ENCODE measurements at regions not wholly inside any gene's neighbourhood (a gene's known extent, or its start where the extent isn't known, plus 50 kb on each side); places are given as distances from the start of the nearest gene placed in this dataset.

DNA sequence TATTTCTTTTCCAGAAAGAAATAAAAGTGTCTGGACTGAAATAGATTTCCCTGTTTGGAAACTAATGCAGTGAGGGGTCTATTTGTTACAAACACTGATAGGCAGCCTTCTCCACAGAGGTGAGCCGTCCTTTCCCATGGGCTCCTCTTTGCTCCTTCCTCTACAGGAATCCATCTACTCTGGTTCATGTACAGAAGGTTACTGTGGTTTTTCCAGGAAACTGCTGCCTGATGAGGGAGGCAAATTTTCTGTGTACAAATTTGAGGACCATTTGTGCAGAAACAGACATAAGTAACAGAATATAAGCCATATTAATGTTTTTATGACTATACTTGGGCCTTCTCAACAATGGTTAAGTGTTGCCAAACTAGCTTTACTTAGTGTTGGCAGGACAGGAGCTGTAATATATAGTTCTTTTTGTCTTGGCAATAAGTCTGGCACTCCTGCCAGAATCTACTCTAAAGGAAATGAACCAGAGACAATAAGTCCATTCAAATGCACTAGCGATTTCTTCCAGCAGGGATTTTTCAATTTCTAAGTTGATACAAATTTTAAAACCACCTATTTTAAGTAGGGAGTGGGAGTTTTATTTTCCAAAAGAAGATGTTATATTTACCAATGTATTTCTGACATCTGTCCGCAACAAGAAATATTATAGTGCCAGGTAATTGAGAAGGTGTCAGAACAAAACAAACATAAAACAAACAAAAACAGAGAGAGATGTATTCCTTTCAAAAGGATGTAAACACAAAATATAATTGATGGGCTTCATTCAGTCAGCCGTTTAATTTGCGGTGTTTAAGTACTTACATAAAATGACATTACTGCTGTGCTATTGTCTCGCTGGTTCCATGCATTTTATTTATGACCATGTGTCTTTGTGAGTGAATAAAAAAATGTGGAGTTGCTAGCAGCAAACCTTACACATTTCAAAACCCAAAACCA, 91.0 kb upstream of the NFE2L3 start:
- DNase-seq (ENCODE audit: low read depth) = no peak
- FAIRE-seq = no peak
- no peak overlapping the region for H3K4me3 Mint-ChIP-seq (ENCODE audit: unreplicated experiment)
- H3K9ac ChIP-seq (ENCODE audit: low read length) = no peak overlapping the region
- H3K4me1 ChIP-seq (ENCODE audit: insufficient read depth, low read length) = no peaks in the 10 kb centered on the region
- no peaks in the 10 kb centered on the region for H3K27me3 ChIP-seq (ENCODE audit: insufficient read depth, low read length)
- no peaks in the 10 kb centered on the region for H3K36me3 Mint-ChIP-seq (ENCODE audit: low read depth, unreplicated experiment)
- no peak overlapping the region for H3K4me3 ChIP-seq (ENCODE audit: insufficient read depth, low read depth, low read length)
- no peak overlapping the region for H3K27ac Mint-ChIP-seq (ENCODE audit: unreplicated experiment)
- TF ChIP-seq, protein P1, sequence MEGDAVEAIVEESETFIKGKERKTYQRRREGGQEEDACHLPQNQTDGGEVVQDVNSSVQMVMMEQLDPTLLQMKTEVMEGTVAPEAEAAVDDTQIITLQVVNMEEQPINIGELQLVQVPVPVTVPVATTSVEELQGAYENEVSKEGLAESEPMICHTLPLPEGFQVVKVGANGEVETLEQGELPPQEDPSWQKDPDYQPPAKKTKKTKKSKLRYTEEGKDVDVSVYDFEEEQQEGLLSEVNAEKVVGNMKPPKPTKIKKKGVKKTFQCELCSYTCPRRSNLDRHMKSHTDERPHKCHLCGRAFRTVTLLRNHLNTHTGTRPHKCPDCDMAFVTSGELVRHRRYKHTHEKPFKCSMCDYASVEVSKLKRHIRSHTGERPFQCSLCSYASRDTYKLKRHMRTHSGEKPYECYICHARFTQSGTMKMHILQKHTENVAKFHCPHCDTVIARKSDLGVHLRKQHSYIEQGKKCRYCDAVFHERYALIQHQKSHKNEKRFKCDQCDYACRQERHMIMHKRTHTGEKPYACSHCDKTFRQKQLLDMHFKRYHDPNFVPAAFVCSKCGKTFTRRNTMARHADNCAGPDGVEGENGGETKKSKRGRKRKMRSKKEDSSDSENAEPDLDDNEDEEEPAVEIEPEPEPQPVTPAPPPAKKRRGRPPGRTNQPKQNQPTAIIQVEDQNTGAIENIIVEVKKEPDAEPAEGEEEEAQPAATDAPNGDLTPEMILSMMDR (IDR thresholded peaks at IDR 0.05; ENCODE audit: insufficient read depth, low read depth, low read length) = no peak
- no peak for TF ChIP-seq EZH2 (IDR thresholded peaks at IDR 0.05; ENCODE audit: insufficient read depth, low read length)
- H2AFZ ChIP-seq (ENCODE audit: low read depth, low read length) = no peak overlapping the region
- peaks cover 9% of the 10 kb centered on the region for H3K27me3 Mint-ChIP-seq (ENCODE audit: low read depth, unreplicated experiment)
- no peaks in the 10 kb centered on the region for H3K79me2 ChIP-seq (ENCODE audit: insufficient read depth, low read length)
- no peaks in the 10 kb centered on the region for H3K4me1 Mint-ChIP-seq (ENCODE audit: low read depth, unreplicated experiment)
- H3K4me2 ChIP-seq (ENCODE audit: low read length) = no peak overlapping the region
- no peak overlapping the region for H3K27ac ChIP-seq (ENCODE audit: low read depth, low read length)
- no peaks in the 10 kb centered on the region for H4K20me1 ChIP-seq (ENCODE audit: insufficient read depth, low read length)
- no peaks in the 10 kb centered on the region for H3K36me3 ChIP-seq (ENCODE audit: insufficient read depth, low read length)
- no peaks in the 10 kb centered on the region for H3K9me3 Mint-ChIP-seq (ENCODE audit: unreplicated experiment)
- H3K9me3 ChIP-seq (ENCODE audit: insufficient read depth, low read depth, low read length) = no peaks in the 10 kb centered on the region

DNA sequence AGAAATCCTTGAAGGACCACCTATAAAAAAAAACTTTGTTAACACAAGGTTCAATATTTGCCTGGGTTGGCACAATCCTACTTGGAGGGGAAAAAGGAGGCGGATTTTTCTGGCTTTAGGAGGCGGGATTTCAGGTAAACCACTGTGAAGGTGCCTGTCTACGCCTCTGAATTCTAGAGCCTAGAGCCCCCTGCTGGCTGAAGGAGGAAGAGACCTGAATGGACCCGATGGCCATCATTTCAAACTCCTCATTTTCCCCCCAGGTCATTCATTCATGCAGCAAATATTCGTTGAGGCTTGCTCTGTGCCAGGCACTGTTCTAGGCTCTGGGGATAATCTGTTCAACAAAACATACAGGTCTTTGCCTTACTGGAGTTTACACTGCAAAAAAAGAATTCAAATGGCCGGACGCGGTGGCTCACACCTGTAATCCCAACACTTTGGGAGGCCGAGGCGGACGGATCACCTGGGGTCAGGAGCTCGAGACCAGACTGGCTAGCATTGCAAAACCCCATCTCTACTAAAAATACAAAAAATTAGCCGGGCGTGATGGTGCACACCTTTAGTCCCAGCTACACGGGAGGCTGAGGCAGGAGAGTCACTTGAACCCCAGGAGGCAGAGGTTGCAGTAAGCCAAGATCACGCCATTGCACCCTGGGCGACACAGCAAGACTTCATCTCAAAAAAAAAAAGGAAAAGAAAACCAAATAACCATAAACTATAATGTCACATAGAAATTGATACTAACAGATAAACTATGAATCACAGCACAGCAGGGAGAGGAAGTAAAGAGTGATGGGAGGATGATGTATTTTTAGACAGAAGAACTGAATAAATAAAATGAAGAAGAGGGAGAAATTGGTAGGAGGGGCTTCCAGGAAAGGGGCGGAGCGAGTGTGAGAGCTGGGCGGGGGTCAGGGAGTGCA, 90.1 kb upstream of the NFE2L3 start:
- no peaks in the 10 kb centered on the region for H3K9me3 ChIP-seq (ENCODE audit: insufficient read depth, low read depth, low read length)
- no peak overlapping the region for H3K9ac ChIP-seq (ENCODE audit: low read length)
- no peak overlapping the region for H3K4me2 ChIP-seq (ENCODE audit: low read length)
- H3K27me3 Mint-ChIP-seq (ENCODE audit: low read depth, unreplicated experiment) = peaks cover 14% of the 10 kb centered on the region
- H3K27ac Mint-ChIP-seq (ENCODE audit: unreplicated experiment) = no peak overlapping the region
- H2AFZ ChIP-seq (ENCODE audit: low read depth, low read length) = no peak overlapping the region
- no peak for FAIRE-seq
- no peaks in the 10 kb centered on the region for H3K36me3 Mint-ChIP-seq (ENCODE audit: low read depth, unreplicated experiment)
- H3K36me3 ChIP-seq (ENCODE audit: insufficient read depth, low read length) = no peaks in the 10 kb centered on the region
- H3K4me1 Mint-ChIP-seq (ENCODE audit: low read depth, unreplicated experiment) = no peaks in the 10 kb centered on the region
- DNase-seq (ENCODE audit: low read depth) = no peak
- no peaks in the 10 kb centered on the region for H3K9me3 Mint-ChIP-seq (ENCODE audit: unreplicated experiment)
- no peaks in the 10 kb centered on the region for H3K27me3 ChIP-seq (ENCODE audit: insufficient read depth, low read length)
- no peak overlapping the region for H3K4me3 Mint-ChIP-seq (ENCODE audit: unreplicated experiment)
- no peaks in the 10 kb centered on the region for H4K20me1 ChIP-seq (ENCODE audit: insufficient read depth, low read length)
- no peak overlapping the region for H3K27ac ChIP-seq (ENCODE audit: low read depth, low read length)
- H3K79me2 ChIP-seq (ENCODE audit: insufficient read depth, low read length) = no peaks in the 10 kb centered on the region
- H3K4me1 ChIP-seq (ENCODE audit: insufficient read depth, low read length) = no peaks in the 10 kb centered on the region
- TF ChIP-seq, protein P1 (IDR thresholded peaks at IDR 0.05; ENCODE audit: insufficient read depth, low read depth, low read length) = peak; percentile 71
- no peak for TF ChIP-seq EZH2 (IDR thresholded peaks at IDR 0.05; ENCODE audit: insufficient read depth, low read length)
- no peak overlapping the region for H3K4me3 ChIP-seq (ENCODE audit: insufficient read depth, low read depth, low read length)

Measured in astrocyte (in vitro differentiated cells and primary cell).